OCI-LY1 (cell line): ENCODE measurements at regions not wholly inside any gene's neighbourhood (a gene's known extent, or its start where the extent isn't known, plus 50 kb on each side); places are given as distances from the start of the nearest gene placed in this dataset.

Experiments used
- H2AFZ ChIP-seq: fragments of 200-600 bp; sonication (generic), shearing (Covaris generic); 2 replicates; pipeline ENCODE4 v1.6.0; 2014; ENCODE audit warnings: antibody characterized with exemption, mild to moderate bottlenecking, low read length
- H3F3A ChIP-seq: fragments of 200-600 bp; sonication (generic), shearing (Covaris generic); 2 replicates; pipeline ENCODE4 v1.6.0; 2014; ENCODE audit warnings: mild to moderate bottlenecking, antibody characterized with exemption, low read length, moderate library complexity; ENCODE audit not compliant: insufficient read depth
- H3K27ac ChIP-seq: fragments of 200-600 bp; sonication (generic); 2 replicates; pipeline ENCODE4 v1.5.1; 2014; ENCODE audit warnings: low read length, mixed run types, mild to moderate bottlenecking, low read depth; ENCODE audit not compliant: poor library complexity, severe bottlenecking
- H3K27me3 ChIP-seq: fragments of 200-600 bp; sonication (generic); 2 replicates; pipeline ENCODE4 v1.6.0; 2014; ENCODE audit warnings: antibody characterized with exemption, mild to moderate bottlenecking, low read length, moderate library complexity; ENCODE audit not compliant: insufficient read depth
- H3K36me3 ChIP-seq: fragments of 200-600 bp; sonication (generic); 2 replicates; pipeline ENCODE4 v1.6.1; 2014; ENCODE audit warnings: mild to moderate bottlenecking, antibody characterized with exemption, low read length, moderate library complexity, mixed read lengths; ENCODE audit not compliant: insufficient read depth
- H3K4me1 ChIP-seq: fragments of 200-600 bp; sonication (generic); 2 replicates; pipeline ENCODE4 v1.5.1; 2014; ENCODE audit warnings: mild to moderate bottlenecking, low read length, moderate library complexity; ENCODE audit not compliant: insufficient read depth, severe bottlenecking
- H3K4me2 ChIP-seq: fragments of 200-600 bp; sonication (generic), shearing (Covaris generic); 2 replicates; pipeline ENCODE4 v1.6.1; 2014; ENCODE audit warnings: low read length
- H3K4me3 ChIP-seq: fragments of 200-600 bp; sonication (generic); 2 replicates; pipeline ENCODE4 v1.5.1; 2014; ENCODE audit warnings: low read length, low read depth, mild to moderate bottlenecking, mixed read lengths; ENCODE audit not compliant: poor library complexity, severe bottlenecking
- H3K79me2 ChIP-seq: fragments of 200-600 bp; shearing (Covaris generic); 2 replicates; pipeline ENCODE4 v1.6.1; 2016; ENCODE audit warnings: mixed run types, low read length, mixed read lengths; ENCODE audit not compliant: insufficient read depth
- H3K9ac ChIP-seq: fragments of 200-600 bp; sonication (generic), shearing (Covaris generic); 2 replicates; pipeline ENCODE4 v1.6.1; 2014; ENCODE audit warnings: mild to moderate bottlenecking, low read length, mixed read lengths
- H3K9me2 ChIP-seq: fragments of 200-600 bp; sonication (generic), shearing (Covaris generic); 2 replicates; pipeline ENCODE4 v1.6.1; 2014; ENCODE audit warnings: low read depth, mild to moderate bottlenecking, low read length, mixed read lengths
- H3K9me3 ChIP-seq: fragments of 200-600 bp; shearing (Covaris generic); 2 replicates; pipeline ENCODE4 v1.6.1; 2014; ENCODE audit warnings: low read length, mixed read lengths
- H4K20me1 ChIP-seq: fragments of 200-600 bp; sonication (generic), shearing (Covaris generic); 2 replicates; pipeline ENCODE4 v1.6.0; 2016; ENCODE audit warnings: mild to moderate bottlenecking, low read length; ENCODE audit not compliant: insufficient read depth
- CTCF ChIP-seq: fragments of 200-600 bp; sonication (generic), shearing (Covaris generic); IDR thresholded peaks from 2 replicates; pipeline ENCODE4 v1.5.1; 2017; ENCODE audit warnings: mild to moderate bottlenecking, antibody characterized with exemption, low read length, moderate library complexity, mixed read lengths
- EZH2 ChIP-seq: fragments of 200-600 bp; sonication (generic), shearing (Covaris generic); IDR thresholded peaks from 2 replicates; pipeline ENCODE4 v1.8.0; 2017; ENCODE audit warnings: borderline replicate concordance, mixed run types, mild to moderate bottlenecking, antibody characterized with exemption, low read length, moderate library complexity, mixed read lengths

- Histone ChIP-seq H3K9ac (no peak overlapping the region), H3K4me3 (no peak overlapping the region), H3K4me2 (no peak overlapping the region), H2AFZ (no peak overlapping the region), H3K27ac (no peak overlapping the region), H3K79me2 (no peaks in the 10 kb centered on the region), H3F3A (no peaks in the 10 kb centered on the region), H3K4me1 (no peaks in the 10 kb centered on the region), H3K9me3 (no peaks in the 10 kb centered on the region), H4K20me1 (no peaks in the 10 kb centered on the region), H3K36me3 (no peaks in the 10 kb centered on the region), H3K9me2 (no peaks in the 10 kb centered on the region), H3K27me3 (no peaks in the 10 kb centered on the region)
- no peak for TF ChIP-seq CTCF
- TF ChIP-seq EZH2: no peak
Measured at GRCh38 chr5:153321478-153321877, 169.0 kb upstream of the GRIA1 start.

- Histone ChIP-seq H3K36me3 (no peaks in the 10 kb centered on the region), H3K4me1 (no peaks in the 10 kb centered on the region)
Measured at GRCh38 chr5:153340139-153340538, 150.3 kb upstream of the GRIA1 start.

GRCh38 chr5:153340738-153341137 lies 149.7 kb upstream of the GRIA1 start:
- Histone ChIP-seq H3K79me2 (no peaks in the 10 kb centered on the region), H3K9ac (no peak overlapping the region), H2AFZ (no peak overlapping the region), H3K27ac (no peak overlapping the region), H3K27me3 (no peaks in the 10 kb centered on the region), H3K4me2 (no peak overlapping the region), H3K9me2 (no peaks in the 10 kb centered on the region), H3K36me3 (no peaks in the 10 kb centered on the region), H3K4me1 (no peaks in the 10 kb centered on the region), H4K20me1 (no peaks in the 10 kb centered on the region), H3K4me3 (no peak overlapping the region), H3F3A (no peaks in the 10 kb centered on the region), H3K9me3 (no peaks in the 10 kb centered on the region)
- TF ChIP-seq EZH2: no peak
- TF ChIP-seq CTCF: no peak

More at GRCh38 chr5:153340139-153340538, 150.3 kb upstream of the GRIA1 start:
- Histone ChIP-seq H3K9me3 (no peaks in the 10 kb centered on the region), H3K79me2 (no peaks in the 10 kb centered on the region), H3K9ac (no peak overlapping the region), H3F3A (no peaks in the 10 kb centered on the region), H3K4me3 (no peak overlapping the region), H3K4me2 (no peak overlapping the region), H3K27ac (no peak overlapping the region), H2AFZ (no peak overlapping the region), H3K27me3 (no peaks in the 10 kb centered on the region), H3K9me2 (no peaks in the 10 kb centered on the region), H4K20me1 (no peaks in the 10 kb centered on the region)
- TF ChIP-seq CTCF (no peak), EZH2 (no peak)
